K562 (cell line): ENCODE measurements at regions not wholly inside any gene's neighbourhood (a gene's known extent, or its start where the extent isn't known, plus 50 kb on each side); places are given as distances from the start of the nearest gene placed in this dataset.

Experiments used
- ATF3 ChIP-seq, 2 experiments: fragments of 450-650 bp in 1 of 2; sonication (generic) in 1 of 2; formaldehyde crosslinking in 1 of 2; IDR thresholded peaks in 1 of 2; conservative IDR thresholded peaks in 1 of 2; 2 replicates each; pipeline versions ENCODE4 v1.6.1 to v1.8.1; 2016 to 2023; ENCODE audit warnings: mild to moderate bottlenecking in 2 of 2, moderate library complexity in 2 of 2, inconsistent platforms in 1 of 2, missing genetic modification reagents in 1 of 2
- EZH2 ChIP-seq: IDR thresholded peaks from 2 replicates; pipeline ENCODE4 v1.6.1; 2012; ENCODE audit warnings: low read depth, mild to moderate bottlenecking, inconsistent platforms, low read length, borderline replicate concordance
- GATA2 ChIP-seq: sonication (generic); formaldehyde crosslinking; IDR thresholded peaks from 2 replicates; pipeline ENCODE4 v1.4.0; 2020; ENCODE audit warnings: mild to moderate bottlenecking, missing genetic modification reagents
- MTF1 ChIP-seq: fragments of 250-450 bp; sonication (Bioruptor Pico); IDR thresholded peaks from 2 replicates; pipeline ENCODE4 v1.9.0; 2021; ENCODE audit warnings: moderate library complexity, mild to moderate bottlenecking, inconsistent platforms, borderline replicate concordance
- NRF1 ChIP-seq, 2 experiments: fragments of 450-650 bp; IDR thresholded peaks in 1 of 2; conservative IDR thresholded peaks in 1 of 2; 2 replicates each; pipeline ENCODE4 v1.6.1; 2014; ENCODE audit warnings: mild to moderate bottlenecking in 2 of 2

- TF ChIP-seq GATA2 (CRISPR knock-in tag) (no peak), MTF1 (CRISPR knock-in tag) (no peak), NRF1 (conservative IDR thresholded peaks at IDR 0.05 in 1 of 2, IDR thresholded peaks at IDR 0.05 in 1 of 2) (no peak), EZH2 (no peak), ATF3 (IDR thresholded peaks at IDR 0.05) (no peak), ATF3 (CRISPR knock-in tag; conservative IDR thresholded peaks at IDR 0.05) (no peak)
These were observed 1577.5 kb upstream of the PRR20A start for GRCh38 chr13:55563267-55563666.
